GM06990 (cell line): ENCODE measurements at regions not wholly inside any gene's neighbourhood (a gene's known extent, or its start where the extent isn't known, plus 50 kb on each side); places are given as distances from the start of the nearest gene placed in this dataset.

Source experiments
- DNase-seq: peaks from one replicate; pipeline ENCODE4 v3.0.0-alpha.2; 2011; ENCODE audit not compliant: insufficient read length; ENCODE audit errors: extremely low read depth
- H3K27me3 ChIP-seq: replicated peaks from 2 replicates; pipeline ENCODE4 v1.6.0; 2011; ENCODE audit warnings: low read length; ENCODE audit not compliant: control insufficient read depth, insufficient read depth
- H3K36me3 ChIP-seq: 2 replicates; pipeline ENCODE4 v1.5.1; 2011; ENCODE audit warnings: low read length; ENCODE audit not compliant: control insufficient read depth, insufficient read depth
- H3K4me3 ChIP-seq: replicated peaks from 2 replicates; pipeline ENCODE4 v1.5.1; 2011; ENCODE audit warnings: low read depth, mild to moderate bottlenecking, control low read depth, low read length
- TF ChIP-seq, protein P1 (sequence below): IDR thresholded peaks from 2 replicates; pipeline ENCODE4 v1.5.1; 2011; ENCODE audit warnings: low read length, control low read depth, mild to moderate bottlenecking, inconsistent platforms; ENCODE audit not compliant: insufficient read depth, poor library complexity, severe bottlenecking

DNA sequence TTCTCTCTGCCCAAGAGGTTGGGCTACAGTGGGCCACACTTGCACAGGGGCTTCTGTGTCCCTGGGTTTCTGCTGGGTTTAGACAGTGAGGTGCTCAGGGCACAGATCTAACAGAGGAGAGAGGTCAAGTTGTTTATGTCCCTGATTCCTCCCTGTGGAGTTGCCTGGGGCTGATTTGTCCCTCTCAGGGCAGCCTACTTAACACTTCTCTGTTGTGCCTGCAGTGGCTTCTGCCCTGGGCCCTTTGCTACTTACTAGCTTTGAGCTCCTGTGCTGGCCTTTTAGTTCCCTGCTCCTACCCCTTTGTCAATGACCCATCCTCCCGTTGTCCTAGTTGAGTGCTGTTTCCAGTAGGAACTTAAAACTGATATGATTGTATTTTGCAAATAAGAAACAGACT lies 114.0 kb upstream of the RGMA start:
- peaks cover 1% of the 10 kb centered on the region; the same call in 1 of the 2 replicates for H3K27me3 ChIP-seq
- TF ChIP-seq, protein P1, sequence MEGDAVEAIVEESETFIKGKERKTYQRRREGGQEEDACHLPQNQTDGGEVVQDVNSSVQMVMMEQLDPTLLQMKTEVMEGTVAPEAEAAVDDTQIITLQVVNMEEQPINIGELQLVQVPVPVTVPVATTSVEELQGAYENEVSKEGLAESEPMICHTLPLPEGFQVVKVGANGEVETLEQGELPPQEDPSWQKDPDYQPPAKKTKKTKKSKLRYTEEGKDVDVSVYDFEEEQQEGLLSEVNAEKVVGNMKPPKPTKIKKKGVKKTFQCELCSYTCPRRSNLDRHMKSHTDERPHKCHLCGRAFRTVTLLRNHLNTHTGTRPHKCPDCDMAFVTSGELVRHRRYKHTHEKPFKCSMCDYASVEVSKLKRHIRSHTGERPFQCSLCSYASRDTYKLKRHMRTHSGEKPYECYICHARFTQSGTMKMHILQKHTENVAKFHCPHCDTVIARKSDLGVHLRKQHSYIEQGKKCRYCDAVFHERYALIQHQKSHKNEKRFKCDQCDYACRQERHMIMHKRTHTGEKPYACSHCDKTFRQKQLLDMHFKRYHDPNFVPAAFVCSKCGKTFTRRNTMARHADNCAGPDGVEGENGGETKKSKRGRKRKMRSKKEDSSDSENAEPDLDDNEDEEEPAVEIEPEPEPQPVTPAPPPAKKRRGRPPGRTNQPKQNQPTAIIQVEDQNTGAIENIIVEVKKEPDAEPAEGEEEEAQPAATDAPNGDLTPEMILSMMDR: no peak
- H3K36me3 ChIP-seq: no peaks in the 10 kb centered on the region
- DNase-seq: no peak
- H3K4me3 ChIP-seq: no peak overlapping the region

DNA sequence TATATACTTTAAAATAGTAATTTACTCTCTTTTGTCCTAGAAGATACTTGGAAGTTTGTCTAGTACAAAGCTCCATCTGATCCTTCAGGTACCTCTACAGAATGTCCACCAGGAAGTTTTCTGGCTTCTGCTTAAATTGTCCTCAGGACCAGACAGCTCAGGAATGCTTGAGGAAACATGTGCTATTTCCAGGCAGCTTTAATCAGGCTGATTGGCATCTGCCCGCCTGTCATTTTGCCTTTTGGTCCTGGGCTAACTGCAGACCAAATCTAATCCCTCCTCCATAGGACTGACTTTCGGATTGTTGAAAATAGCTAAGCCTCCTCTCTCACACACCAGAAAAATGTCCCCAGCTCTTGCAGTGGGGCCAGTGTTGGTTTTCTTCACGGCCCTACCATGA lies 113.4 kb upstream of the RGMA start:
- H3K4me3 ChIP-seq: no peak overlapping the region
- no peak for DNase-seq
- TF ChIP-seq, protein P1: no peak
- H3K27me3 ChIP-seq: peaks cover 1% of the 10 kb centered on the region; the same call in 1 of the 2 replicates
- H3K36me3 ChIP-seq: no peaks in the 10 kb centered on the region

DNA sequence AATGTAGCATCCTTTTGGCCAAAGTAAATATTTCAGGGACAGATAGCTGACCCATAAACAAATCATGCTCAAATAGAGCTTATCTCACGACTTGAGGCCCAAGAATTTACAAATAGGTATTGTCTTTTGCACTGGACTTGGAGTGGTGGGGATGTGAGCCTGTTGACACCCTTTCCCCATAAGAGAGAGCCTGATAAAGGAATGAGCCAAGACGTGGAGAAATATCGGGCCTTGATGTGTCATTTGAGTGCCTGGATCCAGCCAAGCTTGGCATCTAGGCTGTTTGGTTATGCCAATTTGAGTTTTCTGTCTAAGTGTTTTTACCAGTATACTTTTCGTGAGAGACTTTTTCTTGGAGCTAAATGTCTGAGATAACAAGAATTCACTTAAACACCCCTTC lies 112.9 kb upstream of the RGMA start:
- H3K27me3 ChIP-seq: peaks cover 1% of the 10 kb centered on the region; the same call in 1 of the 2 replicates
- no peak for DNase-seq
- H3K36me3 ChIP-seq: no peaks in the 10 kb centered on the region
- TF ChIP-seq, protein P1: no peak
- no peak overlapping the region for H3K4me3 ChIP-seq

DNA sequence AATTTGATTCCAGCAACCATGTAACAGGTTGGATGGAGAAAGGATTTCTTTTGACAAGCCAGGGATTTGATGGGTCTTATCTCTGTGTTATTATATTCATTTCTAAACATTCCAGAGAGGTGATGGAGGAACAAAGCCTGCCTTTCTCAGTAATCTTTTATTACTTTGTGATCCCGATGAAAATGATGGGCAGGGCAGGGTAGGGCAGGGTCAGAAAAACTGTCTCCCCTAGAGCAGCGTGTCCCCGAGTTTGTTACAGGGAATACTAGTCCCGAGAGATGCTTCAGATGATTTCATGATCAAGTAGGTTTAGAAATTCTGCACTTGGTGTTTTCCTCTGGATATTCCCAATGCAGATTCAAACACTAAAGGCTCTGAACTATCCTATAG lies 111.8 kb upstream of the RGMA start:
- TF ChIP-seq, protein P1: no peak

DNA sequence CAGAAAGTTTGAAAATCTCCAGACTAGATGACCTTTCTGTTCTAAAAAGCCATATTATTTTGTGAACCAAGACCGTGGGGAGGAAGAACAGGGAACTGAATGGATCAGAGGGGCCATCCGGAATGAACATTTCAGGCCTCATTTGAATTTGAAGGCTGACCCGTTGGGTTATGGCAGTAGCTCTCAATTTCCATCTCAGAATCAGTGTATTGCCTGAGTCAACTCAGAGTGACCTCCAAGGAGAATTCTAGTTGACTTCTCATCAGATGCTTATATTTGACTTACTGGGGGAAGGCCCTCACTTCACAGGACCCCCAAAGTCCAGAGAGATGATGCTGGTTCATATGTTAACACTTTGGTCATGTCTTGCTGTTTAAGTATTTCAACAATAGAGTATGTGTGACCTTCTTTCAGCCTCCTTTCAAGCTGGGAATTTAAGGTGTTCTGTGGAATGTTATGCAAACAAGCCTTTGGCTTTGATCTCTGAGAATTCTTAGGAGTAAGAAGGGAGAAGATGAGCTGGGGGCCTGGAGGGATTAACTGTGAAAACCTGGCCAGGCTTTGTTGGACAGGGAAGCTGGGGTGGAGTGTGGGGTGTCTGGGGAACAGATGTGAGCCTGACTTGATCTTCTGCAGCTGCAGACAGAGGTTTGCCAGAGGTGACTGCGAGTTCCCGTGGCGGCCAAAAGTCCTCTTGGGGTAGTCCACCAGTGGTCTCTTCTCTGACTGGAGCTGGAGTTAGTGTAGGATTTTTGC lies 111.2 kb upstream of the RGMA start:
- no peak for DNase-seq
- H3K36me3 ChIP-seq: no peaks in the 10 kb centered on the region
- peaks cover 1% of the 10 kb centered on the region; the same call in 1 of the 2 replicates for H3K27me3 ChIP-seq
- H3K4me3 ChIP-seq: no peak overlapping the region
- TF ChIP-seq, protein P1: no peak

More for the DNA sequence above, 111.8 kb upstream of the RGMA start:
- peaks cover 1% of the 10 kb centered on the region; the same call in 1 of the 2 replicates for H3K27me3 ChIP-seq
- no peak for DNase-seq
- no peaks in the 10 kb centered on the region for H3K36me3 ChIP-seq
- H3K4me3 ChIP-seq: no peak overlapping the region
